ENCODE measurements at regions not wholly inside any gene's neighbourhood (a gene's known extent, or its start where the extent isn't known, plus 50 kb on each side); places are given as distances from the start of the nearest gene placed in this dataset.

DNA sequence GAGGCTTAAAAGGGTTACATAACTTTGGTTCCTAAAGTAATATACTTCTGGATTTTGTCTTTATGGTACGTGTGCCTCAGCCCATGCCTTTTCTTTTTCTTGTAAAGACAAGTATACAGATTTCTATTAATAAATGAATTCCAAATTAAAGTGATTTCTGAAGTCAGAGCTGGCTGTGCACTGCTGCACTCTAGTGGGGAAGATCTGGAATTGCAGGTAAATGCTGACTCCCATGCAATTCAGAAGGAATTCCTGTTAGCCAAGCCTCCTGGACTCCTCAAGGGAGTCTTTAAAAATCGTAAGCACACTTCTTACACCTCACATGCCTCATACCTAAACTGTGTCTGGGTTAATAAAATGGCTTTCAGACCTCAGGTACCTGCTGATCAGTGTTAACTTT is 118.4 kb upstream of the SLC7A1 start:
- Mint-ChIP-seq H3K4me3 (no peak overlapping the region), H3K27ac (no peak overlapping the region), H3K9me3 (no peaks in the 10 kb centered on the region), H3K27me3 (peaks cover 15% of the 10 kb centered on the region), H3K36me3 (ENCODE audit: low read depth) (no peaks in the 10 kb centered on the region), H3K4me1 (ENCODE audit: low read depth) (no peaks in the 10 kb centered on the region)

DNA sequence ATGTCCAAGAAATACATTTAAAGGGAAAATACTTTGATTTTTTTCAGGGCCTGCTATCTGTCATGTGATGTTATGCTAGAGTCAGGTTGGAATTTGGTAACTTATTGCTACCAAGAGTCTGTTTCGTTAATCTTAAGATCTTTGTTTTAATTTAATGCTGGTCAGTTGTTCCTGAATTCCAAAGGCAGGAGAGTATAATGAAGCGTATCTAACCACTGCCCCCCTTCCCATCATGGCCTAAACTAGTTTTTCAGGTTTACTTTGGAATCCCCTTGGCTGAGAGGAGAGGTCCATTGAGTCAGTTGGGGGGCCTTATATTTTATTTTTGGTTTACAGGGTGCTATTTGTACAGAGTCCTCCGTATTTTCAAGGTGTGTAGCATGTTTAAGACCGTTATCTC is 116.3 kb upstream of the SLC7A1 start:
- no peaks in the 10 kb centered on the region for H3K9me3 Mint-ChIP-seq
- H3K4me1 Mint-ChIP-seq (ENCODE audit: low read depth), result no peaks in the 10 kb centered on the region
- H3K27ac Mint-ChIP-seq, result no peak overlapping the region
- H3K27me3 Mint-ChIP-seq, result peaks cover 7% of the 10 kb centered on the region
- H3K4me3 Mint-ChIP-seq, result no peak overlapping the region
- no peaks in the 10 kb centered on the region for H3K36me3 Mint-ChIP-seq (ENCODE audit: low read depth)

DNA sequence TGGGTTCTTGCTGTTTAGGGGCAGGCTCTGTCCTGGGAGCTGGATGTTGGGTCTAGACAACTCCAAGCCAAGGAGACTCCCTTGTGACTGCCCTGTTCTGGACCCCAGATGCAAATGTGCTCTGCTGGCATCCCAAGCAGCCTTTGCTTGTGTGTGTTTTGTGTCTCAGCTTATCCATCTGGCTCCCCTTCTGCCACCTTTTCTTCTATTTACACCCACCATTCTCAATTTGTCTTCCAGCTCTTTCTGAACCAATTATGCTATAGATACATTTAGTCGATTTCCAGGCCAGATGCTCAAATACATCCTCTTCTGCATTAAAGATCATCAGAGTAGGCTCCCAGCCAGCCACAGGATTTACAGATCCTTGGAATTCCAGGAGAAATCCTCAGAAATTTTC is 115.0 kb upstream of the SLC7A1 start:
- H3K27ac Mint-ChIP-seq, result no peak overlapping the region
- no peaks in the 10 kb centered on the region for H3K4me1 Mint-ChIP-seq (ENCODE audit: low read depth)
- no peaks in the 10 kb centered on the region for H3K36me3 Mint-ChIP-seq (ENCODE audit: low read depth)
- H3K27me3 Mint-ChIP-seq, result peaks cover 3% of the 10 kb centered on the region
- H3K9me3 Mint-ChIP-seq, result no peaks in the 10 kb centered on the region
- no peak overlapping the region for H3K4me3 Mint-ChIP-seq

DNA sequence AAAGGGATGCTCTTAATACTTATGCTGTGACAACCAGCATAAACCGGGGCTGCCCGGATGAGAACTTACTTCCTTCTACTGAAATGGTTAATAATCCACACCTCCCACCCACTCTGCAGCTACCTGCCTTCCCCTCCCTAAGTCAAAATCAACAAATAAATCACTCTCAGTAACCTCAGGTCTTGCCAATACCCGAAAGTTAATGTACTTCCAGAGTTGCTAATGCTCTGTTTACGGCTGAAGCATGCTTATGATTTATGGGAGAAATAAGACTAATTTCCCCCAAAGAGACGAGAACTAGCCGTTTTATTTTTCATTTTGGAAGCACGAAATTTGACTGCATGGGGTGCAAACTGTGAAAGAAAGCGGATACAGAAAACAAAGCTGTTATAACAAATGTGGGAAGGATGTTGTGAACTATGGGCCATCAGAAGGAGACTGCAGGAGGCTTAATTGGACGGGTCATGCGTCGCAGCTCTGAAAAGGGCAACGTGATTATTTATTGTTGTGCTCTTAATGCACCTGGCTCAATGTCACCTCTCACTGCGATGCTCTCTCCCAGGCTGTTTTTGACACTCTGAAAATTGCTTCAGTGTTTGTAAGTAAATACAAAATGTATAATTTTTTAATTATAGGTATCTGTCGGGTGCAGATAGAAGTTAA is 114.0 kb upstream of the SLC7A1 start:
- H3K27ac Mint-ChIP-seq, result no peak overlapping the region
- H3K27me3 Mint-ChIP-seq, result no peaks in the 10 kb centered on the region
- H3K4me1 Mint-ChIP-seq (ENCODE audit: low read depth), result no peaks in the 10 kb centered on the region
- H3K9me3 Mint-ChIP-seq, result no peaks in the 10 kb centered on the region
- no peaks in the 10 kb centered on the region for H3K36me3 Mint-ChIP-seq (ENCODE audit: low read depth)
- no peak overlapping the region for H3K4me3 Mint-ChIP-seq

DNA sequence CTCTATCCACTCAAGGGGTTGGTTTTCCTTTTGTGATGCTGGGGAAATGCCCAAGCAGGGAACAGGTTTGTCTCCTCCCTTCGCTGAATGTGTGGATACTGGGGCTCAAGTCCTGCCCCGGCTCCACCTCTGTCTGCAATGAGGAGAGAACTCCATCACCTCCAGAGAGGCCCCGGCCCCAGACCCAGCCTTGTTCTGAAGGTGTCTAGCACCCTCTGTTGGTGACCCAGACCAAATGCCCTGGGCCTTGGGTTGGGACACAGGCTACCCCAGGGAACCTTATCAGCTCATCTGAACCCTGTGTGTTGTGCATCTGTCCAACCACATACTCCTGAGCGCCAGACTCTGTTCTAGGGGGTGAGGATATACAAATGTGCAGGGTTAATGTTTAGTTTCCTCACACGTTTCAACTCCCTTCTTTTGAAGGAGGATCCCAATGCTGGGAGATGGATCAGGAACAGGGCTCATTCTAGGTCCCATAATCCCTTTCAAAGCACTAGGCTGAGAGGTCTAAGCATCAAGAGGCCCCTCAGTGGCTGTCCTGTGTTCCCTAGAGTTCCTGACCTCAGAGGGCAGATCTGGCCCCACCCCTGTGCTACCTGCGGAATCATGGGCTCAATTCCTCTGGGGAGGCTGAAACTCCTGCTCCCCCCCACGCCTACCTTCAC is 112.5 kb upstream of the SLC7A1 start:
- no peak overlapping the region for H3K27ac Mint-ChIP-seq
- no peak overlapping the region for H3K4me3 Mint-ChIP-seq

DNA sequence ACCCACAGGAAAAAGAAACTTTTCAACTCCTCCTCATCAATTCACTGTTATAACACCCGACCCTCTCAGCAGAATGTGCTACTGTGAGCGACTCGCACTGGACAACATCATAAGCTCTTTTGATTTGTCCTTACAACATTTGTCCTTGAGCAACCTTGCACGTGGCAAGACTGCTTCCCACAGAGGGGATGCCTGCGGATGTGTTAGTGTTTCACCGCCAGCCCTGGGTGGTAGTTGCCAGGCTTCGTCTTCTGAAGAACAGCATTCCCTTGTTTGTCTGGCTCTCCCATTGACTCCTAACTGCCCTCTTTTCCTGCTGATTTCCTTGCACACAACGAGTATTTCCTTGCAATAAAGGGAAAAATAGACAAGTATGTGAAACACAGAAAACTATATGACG is 111.4 kb upstream of the SLC7A1 start:
- Mint-ChIP-seq H3K36me3 (ENCODE audit: low read depth) (no peaks in the 10 kb centered on the region), H3K9me3 (no peaks in the 10 kb centered on the region), H3K27me3 (peaks cover 11% of the 10 kb centered on the region), H3K4me1 (ENCODE audit: low read depth) (no peaks in the 10 kb centered on the region), H3K27ac (no peak overlapping the region), H3K4me3 (no peak overlapping the region)

More for the DNA sequence above, 112.5 kb upstream of the SLC7A1 start:
- Mint-ChIP-seq H3K4me1 (ENCODE audit: low read depth) (no peaks in the 10 kb centered on the region), H3K36me3 (ENCODE audit: low read depth) (no peaks in the 10 kb centered on the region), H3K9me3 (no peaks in the 10 kb centered on the region), H3K27me3 (peaks cover 8% of the 10 kb centered on the region)

DNA sequence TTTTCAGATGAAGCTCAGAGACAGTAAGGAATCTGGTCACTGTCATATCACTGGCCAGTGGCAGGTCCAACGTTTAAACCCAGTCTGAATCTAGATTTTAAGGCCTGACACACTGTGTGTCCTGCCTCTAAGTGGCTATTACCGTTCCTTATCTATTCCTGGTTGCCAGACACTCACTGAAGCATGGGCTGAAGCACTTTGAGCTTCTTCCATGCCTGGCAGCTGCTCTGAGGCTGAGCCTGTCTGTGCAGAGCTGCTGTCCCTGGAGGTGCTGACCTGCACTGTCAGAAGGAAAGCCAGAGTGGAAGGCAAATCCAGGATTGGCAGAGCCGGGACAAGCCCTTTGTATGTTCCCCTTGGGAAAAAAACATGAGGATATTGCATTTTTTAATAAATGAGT is 109.2 kb upstream of the SLC7A1 start:
- Mint-ChIP-seq H3K27ac (no peak overlapping the region), H3K4me1 (ENCODE audit: low read depth) (no peaks in the 10 kb centered on the region), H3K4me3 (no peak overlapping the region), H3K27me3 (peaks cover 15% of the 10 kb centered on the region), H3K36me3 (ENCODE audit: low read depth) (no peaks in the 10 kb centered on the region), H3K9me3 (no peaks in the 10 kb centered on the region)

DNA sequence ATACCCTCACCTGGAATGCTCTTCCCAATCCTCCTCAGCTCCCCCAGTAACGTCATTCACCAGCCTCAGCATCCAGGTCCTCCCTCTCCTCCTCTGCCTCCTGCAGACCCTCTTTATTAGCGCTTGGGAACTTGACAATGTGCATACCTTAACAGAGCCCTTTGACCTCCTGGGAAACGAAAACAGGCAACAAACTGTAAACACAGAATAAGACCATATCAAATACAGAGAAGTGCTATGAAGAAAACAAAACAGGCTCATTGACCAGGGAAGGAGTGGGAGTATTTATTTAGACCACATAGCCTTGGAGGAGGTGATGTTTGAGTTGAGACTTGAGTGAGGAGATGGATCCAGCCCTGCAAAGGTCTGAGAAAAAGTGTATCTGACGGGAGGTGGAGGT is 107.9 kb upstream of the SLC7A1 start:
- Mint-ChIP-seq H3K27me3 (peaks cover 22% of the 10 kb centered on the region), H3K4me1 (ENCODE audit: low read depth) (no peaks in the 10 kb centered on the region), H3K36me3 (ENCODE audit: low read depth) (no peaks in the 10 kb centered on the region), H3K4me3 (no peak overlapping the region), H3K27ac (no peak overlapping the region), H3K9me3 (no peaks in the 10 kb centered on the region)

DNA sequence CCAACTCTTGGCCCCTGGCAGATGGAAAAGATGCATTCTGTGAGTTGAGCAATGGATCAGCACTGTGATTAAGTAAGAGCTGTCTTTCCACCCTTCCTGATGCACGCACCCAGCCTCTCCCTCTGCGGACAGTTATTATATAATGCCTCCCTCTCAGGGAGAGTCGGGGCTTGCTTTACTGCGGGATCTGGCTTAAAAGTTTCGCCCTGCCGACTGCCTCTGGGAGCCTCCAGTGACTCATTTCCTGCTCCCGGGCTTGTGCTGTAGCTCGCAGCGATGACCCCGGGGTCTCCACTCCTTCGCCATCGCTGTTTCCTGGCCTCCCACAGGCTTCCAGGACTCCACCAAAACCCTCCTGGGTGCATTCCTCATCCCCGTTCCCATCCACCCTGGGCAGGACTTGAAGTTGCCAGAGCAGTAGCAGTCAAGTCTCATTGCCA is 107.4 kb upstream of the SLC7A1 start:
- Mint-ChIP-seq H3K36me3 (ENCODE audit: low read depth) (no peaks in the 10 kb centered on the region), H3K4me1 (ENCODE audit: low read depth) (no peaks in the 10 kb centered on the region), H3K27me3 (peaks cover 24% of the 10 kb centered on the region), H3K27ac (no peak overlapping the region), H3K9me3 (no peaks in the 10 kb centered on the region), H3K4me3 (no peak overlapping the region)

DNA sequence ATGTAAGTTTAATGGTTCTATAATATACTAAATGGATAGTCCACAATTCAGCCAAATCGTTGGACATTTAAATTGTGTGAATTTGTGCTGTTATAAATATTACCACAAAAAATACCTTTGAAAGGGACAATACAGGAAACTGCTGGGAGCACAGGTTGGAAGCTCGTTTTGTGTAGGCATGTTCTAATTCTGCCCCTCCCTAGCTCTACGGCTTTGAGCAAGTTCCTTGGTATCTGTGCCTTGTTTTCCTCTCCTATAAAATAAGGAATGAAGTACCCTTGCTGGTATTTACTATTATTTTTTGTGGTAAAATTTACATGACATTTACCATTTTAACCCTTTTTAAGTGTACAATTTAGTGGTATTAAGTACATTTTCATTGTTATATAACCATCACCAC is 102.6 kb upstream of the SLC7A1 start:
- no peaks in the 10 kb centered on the region for H3K9me3 Mint-ChIP-seq
- H3K4me3 Mint-ChIP-seq, result no peak overlapping the region
- no peaks in the 10 kb centered on the region for H3K4me1 Mint-ChIP-seq (ENCODE audit: low read depth)
- no peak overlapping the region for H3K27ac Mint-ChIP-seq
- H3K36me3 Mint-ChIP-seq (ENCODE audit: low read depth), result no peaks in the 10 kb centered on the region
- H3K27me3 Mint-ChIP-seq, result peaks cover 25% of the 10 kb centered on the region

DNA sequence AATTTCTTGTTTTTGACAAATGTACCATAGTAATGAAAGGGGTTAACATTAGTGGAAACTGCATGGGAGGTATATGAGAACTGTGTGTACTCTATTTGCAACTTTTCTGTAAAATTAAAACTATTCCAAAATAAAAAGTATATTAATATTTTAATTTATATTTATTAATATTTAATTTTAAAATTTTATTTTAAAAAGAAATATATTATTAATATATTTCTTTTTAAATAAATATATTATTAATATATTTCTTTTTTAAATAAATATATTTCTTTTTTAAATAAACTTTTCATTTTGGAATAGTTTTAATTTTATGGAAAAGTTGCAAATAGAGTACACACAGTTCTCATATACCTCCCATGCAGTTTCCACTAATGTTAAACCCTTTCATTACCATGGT is 101.1 kb upstream of the SLC7A1 start:
- H3K9me3 Mint-ChIP-seq, result no peaks in the 10 kb centered on the region
- no peak overlapping the region for H3K4me3 Mint-ChIP-seq
- H3K36me3 Mint-ChIP-seq (ENCODE audit: low read depth), result no peaks in the 10 kb centered on the region
- no peaks in the 10 kb centered on the region for H3K4me1 Mint-ChIP-seq (ENCODE audit: low read depth)
- H3K27me3 Mint-ChIP-seq, result peaks cover 21% of the 10 kb centered on the region
- H3K27ac Mint-ChIP-seq, result no peak overlapping the region

DNA sequence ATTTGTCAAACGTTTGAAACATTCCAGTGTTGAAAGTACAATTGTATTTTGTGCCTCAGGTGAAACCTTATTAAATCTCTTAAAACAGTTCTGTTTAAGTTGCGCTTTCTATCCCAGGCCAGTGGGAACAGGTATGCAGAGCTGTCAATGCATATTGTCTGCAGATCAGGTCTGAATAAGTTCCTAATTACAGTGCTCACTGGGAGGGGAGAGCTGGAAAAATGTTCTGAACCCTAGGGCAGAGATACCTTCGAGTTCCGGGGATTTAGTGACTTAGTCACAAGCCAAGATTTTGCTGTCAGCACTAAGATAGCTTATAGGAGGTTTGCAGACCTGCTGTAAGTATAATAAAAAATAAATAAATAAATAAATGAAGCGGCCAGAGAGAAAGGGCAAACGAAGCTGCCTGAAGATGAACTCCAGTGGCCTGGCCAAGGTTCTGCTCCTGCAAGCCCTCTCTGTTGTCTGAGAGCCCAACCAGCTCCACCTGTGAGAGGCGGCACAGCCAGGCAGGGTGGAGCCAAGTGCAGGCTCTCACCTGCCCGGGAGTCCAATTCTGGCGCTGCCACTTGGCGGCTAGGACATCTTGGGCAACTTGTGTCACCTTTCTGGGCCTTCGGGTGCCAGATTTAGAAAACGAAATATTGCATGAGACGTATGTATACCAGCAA is 97.9 kb upstream of the SLC7A1 start:
- no peaks in the 10 kb centered on the region for H3K4me1 Mint-ChIP-seq (ENCODE audit: low read depth)
- H3K27ac Mint-ChIP-seq, result no peak overlapping the region
- peaks cover 10% of the 10 kb centered on the region for H3K27me3 Mint-ChIP-seq
- H3K9me3 Mint-ChIP-seq, result no peaks in the 10 kb centered on the region
- H3K4me3 Mint-ChIP-seq, result no peak overlapping the region
- H3K36me3 Mint-ChIP-seq (ENCODE audit: low read depth), result no peaks in the 10 kb centered on the region

DNA sequence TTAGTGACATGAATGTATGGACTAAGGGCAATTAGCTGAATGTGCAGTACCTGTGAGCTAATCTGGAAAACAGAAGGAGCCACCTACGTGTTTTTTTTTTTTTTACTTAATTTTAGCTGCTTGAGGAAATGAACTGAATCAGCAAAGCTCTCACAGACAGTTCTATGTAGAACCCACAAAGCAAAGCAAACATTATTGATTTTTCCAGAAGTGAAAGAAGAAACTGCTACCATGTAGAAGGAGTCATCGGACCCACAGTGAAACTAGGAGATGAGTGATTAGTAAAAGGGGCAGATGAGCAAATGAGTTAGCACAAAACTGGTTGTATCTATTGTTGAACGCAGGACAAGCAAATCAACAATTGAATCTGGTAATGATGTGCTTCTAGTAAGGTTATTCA is 94.1 kb upstream of the SLC7A1 start:
- no peaks in the 10 kb centered on the region for H3K36me3 Mint-ChIP-seq (ENCODE audit: low read depth)
- H3K27ac Mint-ChIP-seq, result no peak overlapping the region
- H3K4me3 Mint-ChIP-seq, result no peak overlapping the region
- no peaks in the 10 kb centered on the region for H3K27me3 Mint-ChIP-seq
- no peaks in the 10 kb centered on the region for H3K9me3 Mint-ChIP-seq
- H3K4me1 Mint-ChIP-seq (ENCODE audit: low read depth), result no peaks in the 10 kb centered on the region

DNA sequence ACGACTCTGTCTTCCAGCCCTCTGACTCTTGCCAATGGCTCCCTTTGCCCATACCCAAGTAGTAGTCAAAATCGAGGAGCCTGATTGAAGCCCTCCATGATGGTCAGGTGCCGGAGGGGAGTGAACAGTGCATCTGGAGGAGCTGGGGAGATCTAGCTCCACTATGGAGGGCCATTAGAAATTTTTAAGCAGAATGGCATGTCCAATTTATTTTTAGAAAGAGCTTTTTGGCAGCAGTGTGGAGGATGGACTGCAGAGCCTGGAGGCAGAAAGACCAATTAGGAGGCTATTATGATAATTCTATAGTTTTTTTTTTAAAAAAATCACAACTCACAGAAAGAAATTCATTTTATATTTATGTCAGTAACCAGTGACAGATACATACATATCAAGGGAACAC is 92.7 kb upstream of the SLC7A1 start:
- H3K27ac Mint-ChIP-seq, result no peak overlapping the region
- H3K27me3 Mint-ChIP-seq, result no peaks in the 10 kb centered on the region
- H3K4me1 Mint-ChIP-seq (ENCODE audit: low read depth), result no peaks in the 10 kb centered on the region
- no peaks in the 10 kb centered on the region for H3K9me3 Mint-ChIP-seq
- no peak overlapping the region for H3K4me3 Mint-ChIP-seq
- H3K36me3 Mint-ChIP-seq (ENCODE audit: low read depth), result no peaks in the 10 kb centered on the region

DNA sequence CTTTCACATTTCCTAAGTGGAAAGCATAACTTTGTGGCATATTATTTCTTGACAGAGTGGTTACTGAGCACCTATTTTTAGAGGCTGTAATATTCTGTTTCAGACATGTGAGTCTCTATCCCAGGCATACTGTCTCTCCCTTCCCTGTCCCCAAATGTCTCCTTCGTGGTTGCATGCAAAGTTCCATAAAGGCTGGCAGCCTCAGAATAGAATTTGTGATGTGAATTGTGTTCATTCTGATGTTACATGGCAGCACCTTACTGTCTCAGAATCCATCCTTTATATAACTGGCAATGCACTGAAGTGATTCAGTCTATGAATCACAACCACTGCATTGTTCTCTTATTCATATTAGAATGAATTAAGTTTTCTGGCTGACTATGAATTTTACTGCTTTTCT is 89.0 kb upstream of the SLC7A1 start:
- H3K27ac Mint-ChIP-seq, result no peak overlapping the region
- H3K27me3 Mint-ChIP-seq, result peaks cover 7% of the 10 kb centered on the region
- no peaks in the 10 kb centered on the region for H3K9me3 Mint-ChIP-seq
- H3K36me3 Mint-ChIP-seq (ENCODE audit: low read depth), result no peaks in the 10 kb centered on the region
- H3K4me1 Mint-ChIP-seq (ENCODE audit: low read depth), result no peaks in the 10 kb centered on the region
- no peak overlapping the region for H3K4me3 Mint-ChIP-seq
